Embryonic facial prominence (tissue), 1 donor: ENCODE measurements at regions not wholly inside any gene's neighbourhood (a gene's known extent, or its start where the extent isn't known, plus 50 kb on each side); places are given as distances from the start of the nearest gene placed in this dataset.
"Not testable (repeated sequence)": the region's sequence is repeated elsewhere in the genome, so short reads cannot be mapped to it uniquely, and the experiment has no call there.

ENCODE experiments used
- DNase-seq: peaks from one replicate; pipeline ENCODE4 v3.0.0-alpha.2; 2016; ENCODE audit errors: extremely low spot score

DNA sequence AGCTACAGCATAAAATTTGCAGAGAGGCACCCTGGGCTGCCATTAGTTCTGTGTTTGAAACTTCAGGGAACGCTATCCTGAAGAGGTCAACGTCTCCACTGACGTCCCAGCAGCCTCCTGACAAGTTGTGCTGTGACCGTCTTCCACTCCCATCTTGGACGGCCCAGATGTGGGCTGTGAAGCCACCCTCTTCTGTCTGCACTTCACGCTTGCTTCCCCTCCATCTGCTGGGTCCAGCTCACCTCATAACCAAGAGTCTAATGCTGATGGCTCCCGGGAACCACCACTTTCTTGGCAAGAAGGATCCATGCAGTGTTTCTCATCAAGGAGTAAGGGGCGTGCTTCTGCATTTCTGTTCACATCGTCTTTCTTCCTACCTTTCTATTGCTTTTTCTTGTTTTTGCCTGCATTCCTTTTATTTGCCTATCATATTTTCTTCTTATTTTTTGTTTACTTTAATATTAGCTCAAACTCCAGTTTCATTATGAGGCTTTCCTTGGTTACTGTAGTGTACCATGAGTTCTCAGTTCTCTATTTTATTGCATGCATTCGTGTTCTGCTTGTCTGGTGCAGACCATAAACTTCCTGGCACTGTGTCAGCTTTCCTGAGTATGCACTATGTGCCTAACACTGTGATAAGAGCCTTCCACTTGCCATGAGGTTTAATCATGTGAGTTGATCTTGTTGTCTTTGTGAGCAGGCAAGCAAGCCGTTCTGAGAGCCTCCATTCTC is 631.8 kb upstream of the RAB6C start:
- DNase-seq = no peak

DNA sequence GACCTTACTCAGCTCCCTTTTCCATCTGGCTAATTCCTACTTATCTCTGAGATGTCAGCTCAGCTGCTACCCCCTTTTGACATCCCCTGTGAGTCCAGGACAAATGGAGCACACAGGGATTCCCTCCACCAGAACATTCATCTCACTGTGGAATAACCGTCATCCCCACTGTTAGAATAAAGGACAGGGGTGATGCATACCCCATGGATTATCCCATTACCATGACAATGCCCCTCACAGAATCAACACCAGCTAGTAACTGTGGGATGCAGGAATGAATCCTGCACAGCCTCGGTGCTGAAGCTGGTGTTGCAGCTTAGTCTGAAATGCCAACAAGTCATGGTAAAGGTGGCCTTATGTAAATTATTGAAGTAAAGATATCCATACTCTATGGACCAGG is 624.8 kb upstream of the RAB6C start:
- no peak for DNase-seq

- DNase-seq = no peak
Observed at GRCh38 chr2:129361688-129362087, 617.8 kb upstream of the RAB6C start.

- no peak for DNase-seq
Observed at GRCh38 chr2:129366263-129366662, 613.2 kb upstream of the RAB6C start.

GRCh38 chr2:129367107-129367506 is 612.4 kb upstream of the RAB6C start:
- DNase-seq = no peak

- no peak for DNase-seq
Observed at GRCh38 chr2:129369437-129369836, 610.0 kb upstream of the RAB6C start.

- no peak for DNase-seq
Observed at GRCh38 chr2:129374452-129374851, 605.0 kb upstream of the RAB6C start.

GRCh38 chr2:129375632-129376425 is 603.6 kb upstream of the RAB6C start:
- DNase-seq = no peak

- no peak for DNase-seq
Observed at GRCh38 chr2:129376426-129377077, 602.9 kb upstream of the RAB6C start.

- DNase-seq = no peak
Observed at GRCh38 chr2:129377078-129377469, 602.4 kb upstream of the RAB6C start.

- DNase-seq = no peak
Observed at GRCh38 chr2:129378186-129378585, 601.3 kb upstream of the RAB6C start.

DNA sequence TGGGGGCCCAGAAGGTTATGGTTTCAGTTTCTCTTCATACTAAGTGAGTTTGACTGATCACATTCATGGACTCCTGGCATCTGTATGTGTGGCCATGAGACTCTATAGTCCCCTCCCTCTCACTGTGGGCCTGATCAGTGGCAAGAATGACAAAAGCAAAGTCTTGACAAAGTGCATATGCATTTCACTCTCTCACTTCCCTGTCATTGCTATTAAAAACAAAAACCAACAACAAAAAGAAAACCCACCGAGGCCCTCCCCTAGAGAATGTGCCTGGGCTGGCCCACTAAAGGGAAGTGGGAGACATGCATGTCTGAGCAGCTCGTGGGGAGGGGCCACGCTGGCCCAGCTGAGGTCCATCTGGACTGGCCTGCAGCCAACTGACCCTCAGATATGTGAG is 600.1 kb upstream of the RAB6C start:
- no peak for DNase-seq

GRCh38 chr2:129381789-129382188 is 597.7 kb upstream of the RAB6C start:
- DNase-seq = no peak

DNA sequence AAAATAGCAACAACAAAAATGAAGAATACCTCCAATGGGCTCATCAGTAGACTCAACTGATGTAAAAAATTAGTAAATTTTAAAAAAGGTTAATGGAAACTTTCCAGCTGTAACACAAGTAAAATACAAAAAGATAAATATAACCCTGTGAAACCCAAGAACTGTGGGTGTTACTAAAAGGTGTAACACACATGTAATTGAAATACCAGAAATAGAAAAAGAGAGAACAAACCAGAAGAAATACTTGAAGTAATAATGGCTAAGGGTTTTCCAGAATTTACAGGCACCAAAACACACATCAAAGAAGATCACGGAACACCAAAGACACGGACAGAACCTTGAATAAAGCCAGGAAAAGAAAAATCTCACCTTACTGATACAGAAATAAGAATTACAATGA is 590.6 kb upstream of the RAB6C start:
- DNase-seq = no peak

GRCh38 chr2:129393816-129394215 is 585.6 kb upstream of the RAB6C start:
- no peak for DNase-seq

- DNase-seq = peak; percentile 19
Observed at GRCh38 chr2:129396980-129397599, 582.4 kb upstream of the RAB6C start.

DNA sequence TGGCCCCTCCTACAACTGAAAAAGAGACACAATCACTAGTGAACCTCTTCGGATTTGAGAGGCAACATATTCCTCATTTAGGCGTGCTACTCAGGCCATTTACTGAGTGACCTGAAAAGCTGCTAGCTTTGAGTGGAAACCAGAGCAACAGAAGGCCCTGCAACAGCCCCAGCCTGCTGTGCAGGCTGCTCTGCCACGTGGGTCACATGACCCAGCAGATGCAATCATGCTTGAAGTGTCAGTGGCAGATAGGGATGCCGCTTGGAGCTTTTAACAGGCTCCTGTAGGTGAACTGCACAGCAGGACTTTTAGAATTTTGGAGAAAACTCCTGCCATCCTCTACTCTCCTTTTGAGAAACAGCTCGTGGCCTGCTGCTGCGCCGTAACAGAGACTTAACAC is 578.6 kb upstream of the RAB6C start:
- no peak for DNase-seq

DNA sequence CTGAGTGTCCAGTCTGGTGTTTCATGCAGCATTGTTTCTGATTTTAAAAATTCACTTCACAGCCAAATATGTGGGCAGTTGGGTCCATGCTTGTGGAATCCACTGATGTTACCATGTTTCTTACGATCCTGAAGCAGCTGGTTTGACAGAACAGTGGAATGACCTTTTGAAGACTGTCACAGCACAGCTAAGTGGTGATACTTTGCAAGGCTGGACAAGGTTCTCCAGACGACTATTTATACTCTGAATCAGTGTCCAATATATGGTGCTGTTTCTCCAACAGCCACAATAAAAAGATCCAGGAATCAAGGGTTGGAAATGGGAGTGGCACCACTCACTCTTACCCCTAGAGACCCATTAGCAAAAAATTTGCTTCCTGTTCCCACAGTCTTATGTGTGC is 577.4 kb upstream of the RAB6C start:
- DNase-seq = no peak

DNA sequence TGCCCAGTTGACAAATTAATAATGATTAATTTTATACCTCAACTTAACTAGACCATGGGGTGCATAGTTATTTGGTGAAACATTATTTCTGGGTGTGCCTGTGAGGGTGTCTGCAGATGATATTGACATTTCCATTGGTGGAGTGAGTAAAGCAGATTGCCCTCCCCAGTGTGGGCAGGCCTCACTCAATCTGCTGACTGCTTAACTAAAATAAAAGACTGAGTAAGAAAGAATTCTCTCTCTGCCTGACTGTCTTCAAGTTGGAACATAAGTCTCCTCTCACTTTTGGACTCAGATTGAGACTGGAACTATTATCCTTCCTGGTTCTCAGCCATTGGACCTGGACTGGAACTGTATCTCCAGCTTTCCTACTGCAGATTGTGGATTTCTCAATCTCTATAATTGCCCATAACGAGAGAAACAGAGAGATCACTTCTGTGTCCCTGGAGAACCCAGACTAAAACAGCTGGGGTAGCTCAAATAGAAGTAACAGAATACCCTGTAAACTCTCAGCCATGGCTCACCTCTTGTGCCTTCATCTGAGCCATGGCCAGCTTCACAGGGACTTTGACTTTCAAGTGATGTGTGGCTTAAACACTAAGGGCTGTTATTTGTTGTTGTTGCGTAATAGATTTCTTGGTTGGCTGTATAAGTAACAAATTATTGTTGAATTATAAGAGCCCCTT is 575.3 kb upstream of the RAB6C start:
- DNase-seq = no peak

GRCh38 chr2:129408570-129408969 is 570.9 kb upstream of the RAB6C start:
- no peak for DNase-seq

DNA sequence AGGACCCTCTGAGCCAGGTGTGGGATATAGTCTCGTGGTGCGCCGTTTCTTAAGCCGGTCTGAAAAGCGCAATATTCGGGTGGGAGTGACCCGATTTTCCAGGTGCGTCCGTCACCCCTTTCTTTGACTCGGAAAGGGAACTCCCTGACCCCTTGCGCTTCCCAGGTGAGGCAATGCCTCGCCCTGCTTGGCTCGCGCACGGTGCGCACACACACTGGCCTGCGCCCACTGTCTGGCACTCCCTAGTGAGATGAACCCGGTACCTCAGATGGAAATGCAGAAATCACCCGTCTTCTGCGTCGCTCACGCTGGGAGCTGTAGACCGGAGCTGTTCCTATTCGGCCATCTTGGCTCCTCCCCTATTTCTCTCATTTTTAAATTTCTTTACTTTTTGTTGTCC is 562.4 kb upstream of the RAB6C start:
- not testable (repeated sequence) for DNase-seq

DNA sequence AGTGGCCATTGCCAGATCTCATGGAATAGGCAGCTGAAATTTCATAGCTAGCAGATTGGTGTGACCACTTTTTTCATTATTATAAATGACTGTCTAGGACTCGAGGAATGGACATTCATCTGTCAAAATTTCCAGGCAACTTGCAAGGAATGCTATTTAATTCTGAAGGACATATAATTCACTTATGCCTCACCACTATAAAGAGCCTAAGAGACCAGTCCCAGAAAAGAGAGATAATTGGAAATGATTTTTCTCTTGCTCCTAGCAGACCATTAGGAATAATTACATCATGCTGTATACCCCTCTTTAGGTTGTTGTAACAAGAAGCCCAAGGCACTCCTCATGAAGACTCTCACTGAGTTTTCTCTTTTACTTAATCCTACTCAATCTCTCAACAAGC is 557.4 kb upstream of the RAB6C start:
- DNase-seq = no peak
